Keratinocyte (primary cell): ENCODE measurements at regions not wholly inside any gene's neighbourhood (a gene's known extent, or its start where the extent isn't known, plus 50 kb on each side); places are given as distances from the start of the nearest gene placed in this dataset.

ENCODE experiments used
- DNase-seq: peaks from one replicate; pipeline ENCODE4 v3.0.0-alpha.2; 2011; ENCODE audit warnings: low read depth, missing footprints, low spot score
- FAIRE-seq: peaks from 2 replicates; lab custom pipeline; 2011; peaks lifted over from hg19 to GRCh38; lab: Jason Lieb, UNC
- H2AFZ ChIP-seq: 2 replicates; pipeline ENCODE4 v1.6.0; 2012; ENCODE audit warnings: low read length, control low read depth, inconsistent platforms; ENCODE audit not compliant: control insufficient read depth
- H3K27ac ChIP-seq: 2 replicates; pipeline ENCODE4 v1.5.1; 2011; ENCODE audit warnings: low read length; ENCODE audit not compliant: control insufficient read depth, insufficient read depth
- H3K27me3 ChIP-seq: 3 replicates; pipeline ENCODE4 v1.6.0; 2011; ENCODE audit warnings: low read length; ENCODE audit not compliant: control insufficient read depth, insufficient read depth; ENCODE audit errors: extremely low read depth
- H3K36me3 ChIP-seq, 2 experiments: 2 replicates in 1 of 2; 3 replicates in 1 of 2; pipeline ENCODE4 v1.5.1; 2011; ENCODE audit warnings: low read length in 2 of 2, mild to moderate bottlenecking in 1 of 2; ENCODE audit not compliant: control insufficient read depth in 2 of 2, insufficient read depth in 2 of 2; ENCODE audit errors: extremely low read depth in 1 of 2
- H3K4me1 ChIP-seq: 3 replicates; pipeline ENCODE4 v1.5.1; 2011; ENCODE audit warnings: low read length; ENCODE audit not compliant: control insufficient read depth, insufficient read depth; ENCODE audit errors: extremely low read depth
- H3K4me2 ChIP-seq: 3 replicates; pipeline ENCODE4 v1.6.0; 2011; ENCODE audit warnings: low read depth, low read length; ENCODE audit not compliant: control insufficient read depth, insufficient read depth; ENCODE audit errors: extremely low read depth
- H3K4me3 ChIP-seq, 3 experiments: fragments of 200-600 bp in 1 of 3; sonication (generic) in 1 of 3; 2 replicates in 2 of 3; 3 replicates in 1 of 3; pipeline ENCODE4 v1.5.1; 2011 to 2016; ENCODE audit warnings: low read length in 3 of 3, mild to moderate bottlenecking in 3 of 3, control low read depth in 2 of 3, inconsistent platforms in 1 of 3, low read depth in 1 of 3, mixed read lengths in 1 of 3, mixed run types in 1 of 3, moderate library complexity in 1 of 3; ENCODE audit not compliant: control insufficient read depth in 2 of 3, insufficient read depth in 2 of 3; ENCODE audit errors: extremely low read depth in 1 of 3
- H3K79me2 ChIP-seq: 2 replicates; pipeline ENCODE4 v1.6.0; 2012; ENCODE audit warnings: low read length; ENCODE audit not compliant: control insufficient read depth, insufficient read depth
- H3K9ac ChIP-seq: 3 replicates; pipeline ENCODE4 v1.6.0; 2011; ENCODE audit warnings: low read length; ENCODE audit not compliant: control insufficient read depth, insufficient read depth; ENCODE audit errors: extremely low read depth
- H3K9me1 ChIP-seq: 3 replicates; pipeline ENCODE4 v1.6.0; 2011; ENCODE audit warnings: low read length; ENCODE audit not compliant: control insufficient read depth, insufficient read depth; ENCODE audit errors: extremely low read depth
- H3K9me3 ChIP-seq: 2 replicates; pipeline ENCODE4 v1.5.1; 2012; ENCODE audit warnings: low read depth, low read length; ENCODE audit not compliant: control insufficient read depth
- H4K20me1 ChIP-seq: 3 replicates; pipeline ENCODE4 v1.6.0; 2011; ENCODE audit warnings: low read length; ENCODE audit not compliant: control insufficient read depth, insufficient read depth; ENCODE audit errors: extremely low read depth
- CTCF ChIP-seq, 3 experiments: IDR thresholded peaks in 1 of 3; conservative IDR thresholded peaks in 1 of 3; optimal IDR thresholded peaks in 1 of 3; 2 replicates in 2 of 3; 3 replicates in 1 of 3; pipeline versions ENCODE3 to v1.5.1; 2011; ENCODE audit warnings: low read length in 3 of 3, mild to moderate bottlenecking in 3 of 3, moderate library complexity in 2 of 3, control low read depth in 1 of 3, inconsistent platforms in 1 of 3; ENCODE audit not compliant: insufficient read depth in 2 of 3; ENCODE audit errors: extremely low read depth in 1 of 3
- EZH2 ChIP-seq: IDR thresholded peaks from one replicate; pipeline ENCODE4 v1.6.1; 2012; ENCODE audit warnings: inconsistent platforms, mild to moderate bottlenecking, low read length, moderate library complexity
- dilution Hi-C: fragments of 300-500 bp; cut with MboI; formaldehyde crosslinking; loops from one replicate; pipeline ENCODE4 v1.7.0; 2020; ENCODE audit warnings: low sequenced_read_pairs; ENCODE audit not compliant: extremely low pct_ligation_motif_present

- no peak overlapping the region for H3K4me2 ChIP-seq
- DNase-seq (no peak), FAIRE-seq (no peak)
- H3K27me3 ChIP-seq, result no peaks in the 10 kb centered on the region
- H3K36me3 ChIP-seq, result no peaks in the 10 kb centered on the region
- no peaks in the 10 kb centered on the region for H3K79me2 ChIP-seq
- dilution Hi-C loops, result no loop called here
- no peak overlapping the region for H3K27ac ChIP-seq
- H3K9me3 ChIP-seq, result no peaks in the 10 kb centered on the region
- H3K4me3 ChIP-seq, result no peak overlapping the region
- H3K9me1 ChIP-seq, result no peaks in the 10 kb centered on the region
- no peaks in the 10 kb centered on the region for H3K4me1 ChIP-seq
- no peak overlapping the region for H2AFZ ChIP-seq
- H3K9ac ChIP-seq, result no peak overlapping the region
- H4K20me1 ChIP-seq, result no peaks in the 10 kb centered on the region
- no peak for TF ChIP-seq EZH2
Observed at GRCh38 chr1:244980605-244981004, 116.3 kb upstream of the HNRNPU start.

- Histone ChIP-seq H3K9ac (no peak overlapping the region), H3K27ac (no peak overlapping the region), H3K4me2 (no peak overlapping the region), H3K9me1 (no peaks in the 10 kb centered on the region), H3K27me3 (no peaks in the 10 kb centered on the region), H3K36me3 (no peaks in the 10 kb centered on the region), H3K9me3 (no peaks in the 10 kb centered on the region), H3K4me3 (no peak overlapping the region), H4K20me1 (no peaks in the 10 kb centered on the region), H3K4me1 (peaks cover 6% of the 10 kb centered on the region), H3K79me2 (no peaks in the 10 kb centered on the region), H2AFZ (no peak overlapping the region)
- dilution Hi-C loops, result no loop called here
- TF ChIP-seq EZH2, result no peak
- TF ChIP-seq CTCF (optimal IDR thresholded peaks at IDR 0.05 in 1 of 3, IDR thresholded peaks at IDR 0.05 in 1 of 3, conservative IDR thresholded peaks at IDR 0.05 in 1 of 3; ENCODE audit: extremely low read depth in 1 of 3, insufficient read depth in 2 of 3, low read length in 3 of 3), result no peak
- DNase-seq, result no peak
- FAIRE-seq, result no peak
Observed at GRCh38 chr1:244974550-244974949, 110.2 kb upstream of the HNRNPU start.

DNA sequence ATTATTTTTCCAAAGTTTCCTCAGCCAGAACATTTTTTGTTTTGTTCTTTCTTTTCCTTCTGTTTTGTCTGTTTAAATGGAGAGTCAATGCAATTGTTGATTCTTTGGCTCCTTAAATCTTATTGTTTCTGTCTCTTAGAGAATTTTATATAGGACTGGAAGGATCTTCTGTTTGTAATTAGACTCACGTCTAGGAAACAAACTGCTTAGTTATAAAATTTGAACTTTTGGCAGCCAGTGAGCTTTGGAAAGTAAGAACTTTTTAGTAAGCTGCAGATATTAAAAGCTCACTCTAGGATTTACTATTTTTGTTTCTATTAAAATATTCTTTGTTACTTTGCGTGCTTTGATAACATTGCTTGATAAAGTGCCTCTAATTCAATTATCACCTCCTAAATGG, 109.8 kb upstream of the HNRNPU start:
- Histone ChIP-seq H2AFZ (no peak overlapping the region), H3K9me1 (no peaks in the 10 kb centered on the region), H3K4me2 (no peak overlapping the region), H3K9ac (no peak overlapping the region), H3K4me1 (peaks cover 8% of the 10 kb centered on the region), H3K36me3 (no peaks in the 10 kb centered on the region), H3K79me2 (no peaks in the 10 kb centered on the region), H3K4me3 (no peak overlapping the region), H3K27me3 (no peaks in the 10 kb centered on the region), H3K27ac (no peak overlapping the region), H4K20me1 (no peaks in the 10 kb centered on the region), H3K9me3 (no peaks in the 10 kb centered on the region)
- DNase-seq (no peak), FAIRE-seq (no peak)
- dilution Hi-C loops, result no loop called here
- TF ChIP-seq EZH2, result no peak
- no peak for TF ChIP-seq CTCF (optimal IDR thresholded peaks at IDR 0.05 in 1 of 3, IDR thresholded peaks at IDR 0.05 in 1 of 3, conservative IDR thresholded peaks at IDR 0.05 in 1 of 3; ENCODE audit: extremely low read depth in 1 of 3, insufficient read depth in 2 of 3, low read length in 3 of 3)
